GM21717 (cell line): ENCODE measurements at regions not wholly inside any gene's neighbourhood (a gene's known extent, or its start where the extent isn't known, plus 50 kb on each side); places are given as distances from the start of the nearest gene placed in this dataset.
A peak's percentile ranks its signal among the peaks of the same experiment; 100 is the strongest.
"Not testable (repeated sequence)": the region's sequence is repeated elsewhere in the genome, so short reads cannot be mapped to it uniquely, and the experiment has no call there.

Experiments
- ATAC-seq: cut with Tn5 transposase; IDR thresholded peaks from one replicate; pipeline ENCODE4 v1.9.1; 2021; ENCODE audit warnings: mild to moderate bottlenecking, moderate library complexity; ENCODE audit not compliant: unreplicated experiment

DNA sequence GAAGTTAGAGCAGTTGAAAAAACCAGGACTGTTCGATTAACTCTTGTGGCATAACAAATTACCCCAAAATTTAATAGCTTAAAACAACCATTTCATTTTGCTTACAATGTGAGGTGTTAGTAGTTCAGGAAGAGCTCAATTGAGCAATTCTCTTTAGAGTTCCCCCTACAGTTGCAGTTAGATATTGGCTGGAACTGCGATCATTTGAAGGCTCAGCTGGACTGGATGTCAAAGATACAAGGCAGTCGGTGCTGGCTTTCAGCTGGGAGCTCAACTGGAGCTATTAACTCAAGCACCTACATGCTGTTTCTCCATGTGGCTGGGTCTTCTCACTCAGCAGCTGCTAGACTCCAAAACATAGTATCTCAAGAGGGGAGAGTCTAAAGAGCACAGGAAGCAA lies 96.0 kb upstream of the LOC128125822 start:
- ATAC-seq, result no peak

DNA sequence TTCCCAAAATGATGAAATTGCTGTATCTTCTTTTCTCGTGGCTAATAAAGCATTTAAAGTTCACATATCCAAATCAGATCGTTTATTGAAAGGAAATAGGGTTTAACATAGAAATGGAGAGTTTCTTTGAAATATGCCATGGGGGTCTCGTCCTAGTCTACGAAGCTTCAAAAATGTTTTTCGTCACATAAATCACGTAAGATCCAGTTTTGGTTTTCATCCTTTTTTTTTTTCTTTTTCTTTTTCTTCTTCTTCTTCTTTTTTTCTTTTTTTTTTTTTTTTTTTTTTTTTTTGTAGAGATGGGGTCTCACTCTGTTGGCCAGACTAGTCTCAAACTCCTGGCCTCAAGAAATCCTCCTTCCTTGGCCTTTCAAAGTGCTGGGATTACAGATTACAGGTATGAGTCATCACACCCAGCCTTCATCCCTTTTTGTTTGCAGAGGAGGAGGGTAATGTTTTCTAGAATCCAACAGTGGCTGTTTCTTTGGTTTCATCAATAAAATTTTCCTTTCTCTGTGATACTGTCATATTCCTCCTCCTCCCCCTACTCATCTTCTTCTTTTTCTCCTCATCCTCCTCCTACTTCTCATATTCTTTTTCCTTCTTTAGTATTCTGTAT lies 94.7 kb upstream of the LOC128125822 start:
- ATAC-seq, result no peak

DNA sequence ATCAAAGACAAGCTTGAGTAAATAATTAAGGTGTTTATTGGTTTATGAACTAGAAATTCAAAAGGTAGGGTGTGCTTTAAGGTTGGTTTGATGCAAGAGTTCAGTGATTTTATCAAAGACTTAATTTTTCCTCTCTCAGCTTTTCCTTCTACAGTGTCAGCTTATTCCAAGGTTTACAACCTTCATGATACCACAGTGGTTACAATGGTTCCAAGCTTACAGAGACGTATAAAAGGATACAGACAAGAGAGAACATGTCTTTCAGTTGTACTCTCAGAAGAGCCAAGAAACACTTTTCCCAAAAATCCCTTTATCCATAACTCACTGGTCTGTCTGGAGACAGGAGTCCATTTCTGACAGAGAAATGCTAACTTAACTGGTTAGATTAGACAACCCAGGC lies 93.5 kb upstream of the LOC128125822 start:
- no peak for ATAC-seq

DNA sequence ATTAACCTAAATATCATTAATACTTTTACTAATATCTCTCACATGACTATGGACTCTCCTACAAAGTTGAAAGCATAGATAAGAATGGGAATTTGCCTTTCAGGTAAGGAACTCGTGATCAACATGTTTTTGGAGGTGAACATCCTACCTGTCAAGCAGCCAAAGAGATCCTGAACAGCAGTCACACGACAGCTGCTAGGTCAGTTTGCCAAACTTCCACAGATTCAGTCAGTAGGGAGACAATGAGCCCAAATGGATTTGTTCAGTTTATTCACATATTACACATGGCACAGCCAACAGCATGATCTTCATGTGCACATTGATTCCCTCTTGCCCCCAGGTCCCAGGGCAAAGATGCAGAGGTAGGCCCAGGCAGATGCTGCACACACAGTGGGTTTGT lies 86.1 kb upstream of the LOC128125822 start:
- ATAC-seq, result no peak

DNA sequence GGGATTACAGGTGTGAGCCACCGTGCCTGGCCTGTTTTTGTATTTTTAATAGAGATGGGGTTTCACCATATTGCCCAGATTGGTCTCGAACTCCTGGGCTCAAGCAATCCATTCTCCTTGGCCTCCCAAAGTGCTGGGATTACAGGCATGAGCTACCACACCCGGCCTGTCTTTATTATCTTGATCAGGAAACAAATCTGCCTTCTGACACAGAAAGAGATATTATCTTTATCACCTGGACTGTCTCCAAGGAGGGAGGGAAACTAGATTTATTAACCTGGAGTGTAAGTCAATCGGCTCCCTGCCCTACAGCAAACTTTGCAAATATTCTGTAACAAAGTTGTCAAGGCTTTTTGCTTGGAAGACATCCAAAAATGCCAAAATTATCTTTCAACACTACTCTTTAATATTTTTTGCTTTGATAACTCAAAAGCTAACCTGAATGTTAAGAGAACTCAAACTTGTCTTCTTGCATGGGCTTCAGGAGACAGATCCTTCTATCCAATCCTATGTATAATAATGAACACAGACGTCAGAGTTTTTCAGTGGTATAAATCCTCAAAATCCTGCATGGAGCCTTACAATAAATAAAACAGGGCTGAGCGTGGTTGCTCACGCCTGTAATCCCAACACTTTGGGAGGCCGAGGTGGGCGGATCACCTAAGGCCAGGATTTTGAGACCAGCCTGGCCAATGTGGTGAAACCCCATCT lies 85.0 kb upstream of the LOC128125822 start:
- ATAC-seq, result no peak

DNA sequence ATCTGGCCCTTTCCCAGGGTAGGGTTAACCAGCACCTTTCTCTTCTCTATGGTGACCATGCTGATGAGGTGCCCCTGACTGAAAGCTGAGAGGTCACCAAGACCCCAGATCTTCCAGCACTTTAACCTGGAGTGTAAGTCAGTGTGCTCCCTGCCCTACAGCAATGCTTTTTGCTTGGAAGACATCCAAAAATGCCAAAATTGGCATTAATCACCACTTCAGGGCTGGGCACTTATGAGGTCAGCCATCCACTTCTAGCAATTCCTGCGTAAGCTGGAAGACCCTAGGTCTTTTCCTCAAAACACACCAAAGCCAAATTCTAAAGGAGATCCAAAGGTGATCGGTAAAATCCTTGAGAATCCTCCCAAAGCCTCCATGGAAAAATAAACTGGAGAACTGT lies 81.2 kb upstream of the LOC128125822 start:
- no peak for ATAC-seq

DNA sequence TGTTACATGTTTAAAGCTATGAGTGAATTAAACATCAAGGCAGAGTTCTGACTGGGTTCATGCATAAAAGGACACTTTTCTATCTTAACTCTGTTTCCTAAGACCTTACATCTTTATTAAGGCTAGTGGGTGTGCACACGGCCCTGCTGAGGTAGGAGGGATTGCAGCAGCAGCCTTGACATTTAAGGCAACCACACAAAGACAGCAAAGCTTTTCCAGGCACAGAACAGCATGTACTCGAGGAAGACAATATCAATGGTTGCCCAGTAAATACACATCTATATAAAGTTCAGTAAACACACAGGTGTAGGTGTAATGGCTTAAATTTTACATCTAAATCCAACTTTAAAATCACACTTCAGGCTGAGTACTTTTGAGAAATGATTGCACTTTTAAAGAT lies 79.8 kb upstream of the LOC128125822 start:
- no peak for ATAC-seq

DNA sequence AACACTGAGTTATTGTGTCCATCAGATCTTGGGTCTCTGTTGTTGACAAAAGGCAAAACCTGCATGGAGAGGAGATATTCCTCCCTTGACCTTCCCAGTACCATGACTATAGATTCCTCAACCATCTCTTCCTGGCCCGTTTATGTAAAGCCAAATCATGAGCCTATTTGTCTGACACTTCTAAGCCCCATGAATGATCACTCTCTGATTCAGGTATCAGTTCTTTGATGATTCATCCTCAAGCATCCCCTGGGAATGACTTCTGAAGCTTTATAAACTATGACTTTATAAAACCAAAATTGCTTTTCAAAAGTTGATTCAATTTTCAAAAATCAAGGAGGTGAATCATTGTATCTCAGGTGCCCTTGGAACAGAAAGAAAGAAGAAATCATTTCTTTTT lies 78.7 kb upstream of the LOC128125822 start:
- ATAC-seq, result no peak

DNA sequence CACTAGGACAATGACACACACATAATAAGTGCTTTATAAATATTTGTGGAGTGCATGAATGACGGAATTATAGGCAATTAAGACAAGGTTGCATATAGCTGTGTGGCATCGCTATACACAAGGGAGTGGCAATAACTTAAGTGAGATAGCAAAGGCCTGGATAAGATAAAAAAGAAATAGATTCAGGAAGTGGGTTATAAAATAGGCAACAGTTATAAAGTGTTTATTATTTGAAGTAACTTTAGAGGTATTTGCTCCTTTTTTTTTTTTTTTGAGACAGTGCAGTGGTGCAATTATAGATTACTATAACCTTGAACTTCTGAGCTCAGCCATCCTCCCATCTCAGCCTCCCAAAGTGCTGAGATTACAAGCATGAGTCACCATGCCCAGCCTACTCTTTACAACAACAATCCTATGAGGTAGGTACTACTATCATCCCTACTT lies 75.9 kb upstream of the LOC128125822 start:
- no peak for ATAC-seq

DNA sequence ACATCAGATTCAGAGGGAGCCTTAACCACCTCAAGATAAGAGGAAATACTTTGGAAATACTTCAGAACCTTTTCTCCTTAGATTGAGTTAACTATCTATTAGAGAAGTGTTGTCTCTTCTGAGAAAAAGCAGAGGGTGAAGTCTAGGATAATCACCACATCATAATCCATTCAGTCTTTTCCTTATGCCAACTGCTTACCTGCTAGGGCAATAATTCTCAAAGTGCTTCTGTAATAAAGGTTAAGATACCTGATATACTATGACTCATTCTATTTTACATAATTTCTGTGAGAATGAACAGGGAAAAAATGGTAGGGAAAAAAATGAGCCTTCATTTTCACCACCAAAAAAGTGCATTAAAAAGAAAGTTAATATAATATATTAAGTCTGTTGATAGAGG lies 70.1 kb upstream of the LOC128125822 start:
- ATAC-seq, result no peak

DNA sequence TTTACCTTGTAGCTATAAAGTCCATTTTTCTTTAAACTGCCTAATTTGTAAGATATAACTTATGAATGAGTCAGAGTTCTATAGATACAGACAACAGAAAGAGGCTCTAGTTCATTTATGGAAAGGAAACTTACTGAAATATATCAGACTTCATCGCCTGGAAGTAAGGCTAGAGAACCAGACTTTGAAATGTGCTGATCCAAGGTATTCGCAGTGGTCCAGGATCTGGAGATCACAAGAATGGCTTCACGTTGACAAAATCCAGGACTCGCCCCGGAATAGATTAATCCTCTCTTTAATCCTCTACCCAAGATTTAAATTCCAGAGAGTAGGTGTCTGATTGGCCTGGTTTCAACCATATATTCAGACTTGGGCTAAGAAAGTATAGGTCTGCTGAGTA lies 69.1 kb upstream of the LOC128125822 start:
- ATAC-seq, result no peak

DNA sequence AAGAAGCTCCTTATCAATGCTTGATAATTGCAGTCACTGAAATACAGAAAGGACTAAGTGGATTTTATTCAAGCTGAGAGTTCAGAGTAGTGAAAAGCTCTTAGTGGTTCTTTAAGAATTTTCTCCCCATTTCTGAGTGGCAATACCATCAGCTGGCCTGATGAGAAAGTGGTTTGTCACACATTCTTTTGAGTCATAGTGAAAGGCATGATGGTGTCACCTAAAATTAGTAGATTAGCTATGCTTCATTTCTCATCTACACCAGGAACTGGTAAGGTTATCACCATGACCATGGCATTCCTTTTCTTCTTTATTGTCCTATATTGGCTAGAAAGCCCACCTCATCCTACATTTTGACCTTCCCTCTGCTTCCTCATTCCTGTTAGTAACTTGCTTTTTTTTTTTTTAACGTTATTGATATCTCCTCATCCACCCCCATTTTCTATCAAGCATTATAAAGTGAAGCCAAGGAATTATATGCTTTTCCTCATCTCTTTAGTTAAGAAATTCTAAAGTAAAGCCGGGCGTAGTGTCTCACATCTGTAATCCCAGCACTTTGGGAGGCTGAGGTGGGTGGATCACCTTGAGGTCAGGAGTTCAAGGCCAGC lies 67.4 kb upstream of the LOC128125822 start:
- peak; percentile 99 for ATAC-seq

DNA sequence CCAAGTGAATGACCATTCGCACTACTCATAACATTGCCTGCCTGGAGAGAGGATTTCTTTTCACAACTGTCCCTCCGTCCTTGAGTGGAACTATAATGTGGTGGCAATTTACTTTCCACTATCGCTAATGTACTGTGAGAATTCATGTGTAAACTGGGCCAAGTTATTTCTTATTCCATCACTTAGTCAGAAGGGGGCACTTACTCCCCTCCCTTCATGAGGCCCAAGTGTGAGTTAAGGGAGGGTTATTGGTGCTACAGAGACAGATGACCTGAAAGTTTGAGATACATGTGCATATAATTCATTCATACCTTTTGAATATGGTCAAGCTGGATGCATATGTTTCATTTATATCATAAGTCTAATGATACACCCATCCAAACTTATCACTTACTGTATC lies 65.2 kb upstream of the LOC128125822 start:
- ATAC-seq, result no peak

DNA sequence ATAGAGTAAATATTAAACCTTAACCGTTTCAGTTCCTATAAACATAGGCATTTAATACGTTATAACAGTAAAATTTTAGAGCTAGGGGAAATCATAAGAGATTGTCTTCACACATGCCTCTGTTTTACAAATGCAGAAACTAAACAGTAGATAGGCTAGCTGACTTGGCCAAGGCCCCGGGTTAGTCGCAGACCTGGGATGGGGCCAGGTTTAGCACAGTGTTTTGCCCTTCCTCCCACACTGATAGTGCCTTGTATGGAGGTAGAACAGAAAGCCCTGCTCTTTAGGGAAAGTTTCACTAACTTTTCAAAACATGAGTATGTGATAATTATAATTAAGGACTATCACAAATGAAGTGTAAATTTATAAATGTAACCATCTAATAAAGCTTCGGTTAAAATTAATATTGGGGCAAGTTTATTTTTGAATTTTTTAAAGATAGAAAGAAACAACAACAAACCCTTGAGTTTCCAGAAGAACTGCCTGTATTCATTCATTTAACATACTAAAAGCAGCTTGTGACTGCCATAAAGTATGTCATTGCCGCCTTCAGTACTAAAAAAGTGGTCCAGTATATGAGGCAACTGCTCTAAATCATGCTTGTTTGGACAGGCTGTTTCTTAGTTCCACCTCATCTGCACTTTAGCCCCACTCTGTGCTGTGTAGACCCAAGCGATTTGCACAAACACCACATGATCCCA lies 62.5 kb upstream of the LOC128125822 start:
- ATAC-seq, result no peak

DNA sequence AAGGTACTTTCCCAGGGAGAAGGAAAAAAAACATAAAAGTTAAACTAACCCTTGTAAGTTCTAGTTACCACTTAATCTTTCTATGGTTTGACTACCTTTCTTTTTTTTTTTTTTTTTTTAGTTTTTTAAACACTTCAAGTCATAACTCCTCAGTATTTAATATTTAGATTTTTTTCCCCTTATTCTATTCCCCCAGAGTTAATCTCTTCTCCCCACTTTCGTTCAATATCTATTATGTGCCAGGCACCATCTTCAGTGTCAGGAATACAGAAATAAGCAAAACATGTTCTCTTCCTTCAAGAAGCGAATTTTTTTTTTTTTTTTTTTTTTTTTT lies 62.0 kb upstream of the LOC128125822 start:
- ATAC-seq, result no peak

DNA sequence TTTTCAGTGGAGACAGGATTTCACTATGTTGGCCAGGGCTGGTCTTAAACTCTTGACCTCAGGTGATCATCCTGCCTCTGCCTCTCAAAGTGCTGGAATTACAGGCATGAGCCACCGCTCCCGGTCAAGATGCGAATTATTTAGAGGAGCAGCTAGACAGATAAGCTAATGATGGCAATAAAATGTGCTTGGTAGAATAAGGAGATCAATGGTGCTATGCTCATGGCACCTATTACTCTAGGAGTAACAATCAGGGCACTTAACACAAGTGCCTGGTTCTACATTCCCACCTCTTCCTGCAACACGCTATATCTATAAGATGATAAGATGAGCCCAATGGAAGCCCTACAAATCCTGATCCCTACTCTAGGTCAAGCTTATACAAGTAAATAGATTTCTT lies 61.4 kb upstream of the LOC128125822 start:
- no peak for ATAC-seq

DNA sequence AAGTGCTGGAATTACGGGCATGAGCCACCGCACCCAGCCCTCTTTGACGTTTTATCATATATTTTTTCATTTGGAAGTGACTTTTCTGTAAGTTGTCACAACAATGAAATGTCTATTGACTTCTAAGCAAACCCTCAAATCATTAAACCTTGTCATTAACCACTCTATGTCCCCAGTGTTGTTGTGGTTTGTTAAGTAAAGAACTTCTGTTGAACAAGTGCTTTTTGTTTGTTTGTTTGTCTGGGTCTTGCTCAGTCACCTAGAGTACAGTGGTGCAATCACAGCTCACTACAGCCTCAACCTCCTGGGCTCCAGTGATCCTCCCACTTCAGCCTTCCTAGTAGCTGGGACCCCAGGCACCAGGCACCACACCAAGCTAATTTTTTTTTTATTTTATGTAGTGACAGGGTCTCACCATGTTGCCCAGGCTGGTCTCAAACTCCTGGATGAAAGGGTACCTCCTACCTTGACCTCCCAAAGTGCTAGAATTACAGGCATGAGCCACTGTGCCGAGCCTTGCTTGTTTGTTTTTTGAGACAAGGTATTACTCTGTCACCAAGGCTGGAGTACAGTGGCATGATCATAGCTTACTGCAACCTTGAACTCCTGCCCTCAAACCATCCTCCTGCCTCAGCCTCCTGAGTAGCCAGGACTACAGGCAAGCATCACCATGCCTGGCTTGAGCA lies 57.6 kb upstream of the LOC128125822 start:
- ATAC-seq, result no peak

DNA sequence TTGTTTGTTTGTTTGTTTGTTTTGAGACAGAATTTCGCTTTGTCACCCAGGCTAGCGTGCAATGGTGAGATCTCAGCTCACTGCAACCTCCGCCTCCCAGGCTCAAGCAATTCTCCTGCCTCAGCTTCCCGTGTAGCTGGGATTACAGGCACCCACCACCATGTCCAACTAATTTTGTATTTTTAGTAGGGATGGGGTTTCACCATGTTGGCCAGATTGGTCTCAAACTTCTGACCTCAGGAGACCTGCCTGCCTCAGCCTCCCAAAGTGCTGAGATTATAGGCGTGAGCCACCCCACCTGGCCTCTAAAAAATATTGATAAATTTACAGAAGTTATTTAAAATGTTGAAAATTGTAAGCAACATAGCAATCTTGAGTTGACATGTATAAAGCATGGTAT lies 57.1 kb upstream of the LOC128125822 start:
- ATAC-seq, result not testable (repeated sequence)

DNA sequence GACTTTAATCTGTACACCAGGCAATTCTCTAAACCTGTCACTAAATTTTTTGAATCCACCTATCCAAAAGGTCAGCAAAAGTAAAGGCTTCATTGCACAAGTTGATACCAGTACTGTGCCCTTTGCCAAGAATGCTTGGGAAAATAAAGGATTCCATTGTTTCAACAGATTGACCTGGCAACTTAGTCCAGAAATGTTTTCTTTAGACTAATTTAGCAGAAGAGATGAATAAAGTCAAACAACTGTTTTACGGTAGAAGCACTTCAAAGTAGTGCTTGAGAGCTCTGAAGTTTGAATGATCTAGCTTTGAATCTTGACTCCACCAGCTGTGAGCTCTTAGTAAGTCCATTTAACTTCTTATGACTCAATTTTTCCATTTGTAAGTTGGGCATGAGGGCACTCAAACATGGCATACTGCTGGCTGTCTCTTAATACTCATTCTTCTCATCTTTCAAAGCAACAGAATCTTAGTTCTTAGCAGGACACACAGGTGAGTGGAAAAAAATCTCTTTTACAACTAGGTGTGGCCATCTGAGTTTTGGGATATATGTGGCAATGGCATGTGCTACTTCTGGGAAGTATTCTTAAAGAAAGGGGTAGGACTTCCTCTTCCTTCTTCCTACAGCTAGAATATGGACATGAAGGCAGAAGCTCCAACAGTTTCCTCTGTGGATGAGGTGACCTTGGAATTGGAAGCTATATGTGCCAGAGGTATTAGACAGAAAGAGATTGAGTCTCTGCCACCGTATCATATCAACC lies 55.9 kb upstream of the LOC128125822 start:
- ATAC-seq, result no peak

DNA sequence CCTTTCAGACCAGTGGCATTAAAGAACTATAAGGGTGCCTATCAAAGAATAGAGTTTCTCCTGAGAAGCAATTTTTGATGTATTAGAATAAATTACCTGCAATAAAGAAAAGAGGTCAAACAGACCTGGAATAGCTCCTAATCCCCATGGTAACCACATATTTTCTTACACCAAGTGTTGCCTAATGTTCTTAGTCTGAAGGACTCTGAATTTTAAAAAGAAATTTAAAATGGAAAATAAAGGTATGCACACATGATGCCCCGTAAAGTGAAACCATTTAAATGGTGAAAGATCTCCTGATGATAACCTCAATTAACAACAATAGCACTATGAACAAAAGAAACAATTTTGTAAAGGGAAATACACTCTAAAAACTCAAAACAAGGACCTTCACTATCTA lies 55.1 kb upstream of the LOC128125822 start:
- no peak for ATAC-seq
